GM23338 (cell line): ENCODE measurements at regions not wholly inside any gene's neighbourhood (a gene's known extent, or its start where the extent isn't known, plus 50 kb on each side); places are given as distances from the start of the nearest gene placed in this dataset.

Experiments
- ATAC-seq: fragments of 200-7000 bp; cut with Tn5 transposase; 3 replicates; pipeline ENCODE4 v1.9.1; 2020
- DNase-seq: peaks from one replicate; pipeline ENCODE4 v3.0.0-alpha.2; 2015; ENCODE audit warnings: low spot score
- H2AFZ ChIP-seq: fragments of 200-600 bp; sonication (generic); 2 replicates; pipeline ENCODE4 v1.8.0; 2016; ENCODE audit warnings: antibody characterized with exemption, mild to moderate bottlenecking, moderate library complexity
- H3F3A ChIP-seq: fragments of 200-600 bp; sonication (generic); replicated peaks from 2 replicates; pipeline ENCODE4 v1.8.0; 2017; ENCODE audit warnings: antibody characterized with exemption, mixed run types, low read depth
- H3K27ac ChIP-seq: fragments of 200-600 bp; sonication (generic); 2 replicates; pipeline ENCODE4 v1.6.1; 2016; ENCODE audit warnings: low read depth
- H3K27me3 ChIP-seq: fragments of 200-600 bp; sonication (generic); 2 replicates; pipeline ENCODE4 v1.8.0; 2016; ENCODE audit warnings: mild to moderate bottlenecking, mixed run types, moderate library complexity; ENCODE audit not compliant: insufficient read depth
- H3K36me3 ChIP-seq: fragments of 200-600 bp; sonication (generic); 2 replicates; pipeline ENCODE4 v1.8.0; 2016; ENCODE audit warnings: mild to moderate bottlenecking; ENCODE audit not compliant: insufficient read depth
- H3K4me1 ChIP-seq: fragments of 200-600 bp; sonication (generic); 2 replicates; pipeline ENCODE4 v1.8.0; 2016; ENCODE audit warnings: mild to moderate bottlenecking, moderate library complexity; ENCODE audit not compliant: insufficient read depth
- H3K4me2 ChIP-seq: fragments of 200-600 bp; sonication (generic); 2 replicates; pipeline ENCODE4 v1.7.1; 2017; ENCODE audit warnings: mixed run types
- H3K4me3 ChIP-seq: fragments of 200-600 bp; sonication (generic); 2 replicates; pipeline ENCODE4 v1.6.1; 2016; ENCODE audit warnings: mixed run types
- H3K79me2 ChIP-seq: fragments of 200-600 bp; sonication (generic); replicated peaks from 2 replicates; pipeline ENCODE4 v1.8.0; 2017; ENCODE audit warnings: mild to moderate bottlenecking; ENCODE audit not compliant: insufficient read depth
- H3K9me2 ChIP-seq: fragments of 200-600 bp; sonication (generic); 2 replicates; pipeline ENCODE4 v1.8.0; 2017; ENCODE audit not compliant: insufficient read depth
- H4K20me1 ChIP-seq: fragments of 200-600 bp; sonication (generic); replicated peaks from 2 replicates; pipeline ENCODE4 v1.8.0; 2017; ENCODE audit warnings: mild to moderate bottlenecking; ENCODE audit not compliant: insufficient read depth
- H3K27ac Mint-ChIP-seq: 2 replicates; pipeline ENCODE4 v1.8.0; 2020; ENCODE audit warnings: inconsistent platforms, mild to moderate bottlenecking, moderate library complexity, mixed read lengths
- H3K27me3 Mint-ChIP-seq: 3 replicates; pipeline ENCODE4 v1.8.0; 2022; ENCODE audit warnings: low read depth, mild to moderate bottlenecking, moderate library complexity, mixed read lengths, inconsistent platforms; ENCODE audit not compliant: insufficient read depth, poor library complexity
- H3K36me3 Mint-ChIP-seq: 3 replicates; pipeline ENCODE4 v1.8.0; 2021; ENCODE audit warnings: low read depth, mild to moderate bottlenecking, inconsistent platforms, moderate library complexity, mixed read lengths
- H3K4me1 Mint-ChIP-seq: 3 replicates; pipeline ENCODE4 v1.8.0; 2020; ENCODE audit warnings: mild to moderate bottlenecking, inconsistent platforms, mixed read lengths
- H3K4me3 Mint-ChIP-seq: 3 replicates; pipeline ENCODE4 v1.8.0; 2021; ENCODE audit warnings: moderate library complexity, mild to moderate bottlenecking, inconsistent platforms, mixed read lengths
- H3K9me3 Mint-ChIP-seq: 3 replicates; pipeline ENCODE4 v1.8.0; 2020; ENCODE audit warnings: moderate library complexity, mild to moderate bottlenecking, inconsistent platforms, mixed read lengths
- CREB1 ChIP-seq: fragments of 250-450 bp; sonication (Bioruptor Pico); IDR thresholded peaks from 2 replicates; pipeline ENCODE4 v1.5.0; 2020; ENCODE audit warnings: low read depth, mild to moderate bottlenecking, moderate library complexity
- CTCF ChIP-seq, 2 experiments: fragments of 200-600 bp in 1 of 2; sonication (generic) in 1 of 2; conservative IDR thresholded peaks; 2 replicates each; pipeline versions ENCODE4 v1.5.1 to v1.6.1; 2016 to 2017; ENCODE audit warnings: antibody characterized with exemption in 2 of 2, low read depth in 2 of 2, mild to moderate bottlenecking in 2 of 2, moderate library complexity in 1 of 2
- ETS1 ChIP-seq: IDR thresholded peaks from 2 replicates; pipeline ENCODE4 v1.6.1; 2016; ENCODE audit warnings: antibody characterized with exemption
- EZH2 ChIP-seq: fragments of 200-600 bp; sonication (generic); IDR thresholded peaks from one replicate; pipeline ENCODE4 v1.8.0; 2017; ENCODE audit warnings: antibody characterized with exemption, mild to moderate bottlenecking, low read depth; ENCODE audit not compliant: unreplicated experiment
- EZH2phosphoT487 ChIP-seq: fragments of 200-600 bp; sonication (generic); IDR thresholded peaks from one replicate; pipeline ENCODE4 v1.8.1; 2018; ENCODE audit warnings: antibody characterized with exemption; ENCODE audit not compliant: unreplicated experiment
- JUNB ChIP-seq: IDR thresholded peaks from one replicate; pipeline ENCODE4 v1.6.1; 2016; ENCODE audit warnings: antibody characterized with exemption; ENCODE audit not compliant: unreplicated experiment
- NANOG ChIP-seq: IDR thresholded peaks from 2 replicates; pipeline ENCODE4 v1.6.1; 2016; ENCODE audit warnings: antibody characterized with exemption, borderline replicate concordance
- POLR2AphosphoS5 ChIP-seq: IDR thresholded peaks from 2 replicates; pipeline ENCODE4 v1.6.1; 2016; ENCODE audit warnings: antibody characterized with exemption, low read depth
- REST ChIP-seq: IDR thresholded peaks from one replicate; pipeline ENCODE4 v1.6.1; 2018; ENCODE audit warnings: antibody characterized with exemption; ENCODE audit not compliant: unreplicated experiment
- STAT1 ChIP-seq: IDR thresholded peaks from one replicate; pipeline ENCODE4 v1.6.1; 2016; ENCODE audit warnings: antibody characterized with exemption; ENCODE audit not compliant: unreplicated experiment
- ZNF114 ChIP-seq: fragments of 250-450 bp; sonication (Bioruptor Pico); IDR thresholded peaks from 2 replicates; pipeline ENCODE4 v1.5.0; 2020; ENCODE audit warnings: mild to moderate bottlenecking, moderate library complexity
- ZNF331 ChIP-seq: fragments of 250-450 bp; sonication (Bioruptor Pico); IDR thresholded peaks from 2 replicates; pipeline ENCODE4 v1.5.0; 2020; ENCODE audit warnings: low read depth, mild to moderate bottlenecking, moderate library complexity
- ZNF462 ChIP-seq: fragments of 250-450 bp; sonication (Bioruptor Pico); IDR thresholded peaks from 2 replicates; pipeline ENCODE4 v1.5.0; 2020; ENCODE audit warnings: mild to moderate bottlenecking, moderate library complexity

GRCh38 chr15:39250460-39251186, 330.3 kb upstream of the THBS1 start:
- Histone ChIP-seq H3K36me3 (no peaks in the 10 kb centered on the region), H3K4me1 (peaks cover 4% of the 10 kb centered on the region; the same call in 1 of the 2 replicates), H3K27me3 (no peaks in the 10 kb centered on the region), H2AFZ (no peak overlapping the region), H3K27ac (no peak overlapping the region), H3K79me2 (no peaks in the 10 kb centered on the region), H3F3A (no peaks in the 10 kb centered on the region), H4K20me1 (no peaks in the 10 kb centered on the region), H3K4me2 (no peak overlapping the region), H3K4me3 (no peak overlapping the region), H3K9me2 (no peaks in the 10 kb centered on the region)
- Mint-ChIP-seq H3K4me1 (peaks cover 4% of the 10 kb centered on the region; the same call in 2 of the 3 replicates), H3K9me3 (no peaks in the 10 kb centered on the region), H3K36me3 (no peaks in the 10 kb centered on the region), H3K27ac (no peak overlapping the region; the same call in none of the 2 replicates), H3K27me3 (peaks cover 3% of the 10 kb centered on the region), H3K4me3 (no peak overlapping the region)
- DNase-seq = no peak
- ATAC-seq = no peak
- no peak for TF ChIP-seq ZNF462 (CRISPR knock-in tag)
- no peak for TF ChIP-seq REST
- TF ChIP-seq ZNF331 (CRISPR knock-in tag) = no peak
- no peak for TF ChIP-seq EZH2phosphoT487
- no peak for TF ChIP-seq STAT1
- TF ChIP-seq JUNB = no peak
- no peak for TF ChIP-seq CTCF (conservative IDR thresholded peaks at IDR 0.05; ENCODE audit: low read depth in 2 of 2)
- TF ChIP-seq EZH2 = no peak
- TF ChIP-seq CREB1 (CRISPR knock-in tag) = no peak
- no peak for TF ChIP-seq POLR2AphosphoS5
- TF ChIP-seq ZNF114 = no peak
- no peak for TF ChIP-seq ETS1
- no peak for TF ChIP-seq NANOG
